HPDE6-E6E7 (cell line): ENCODE measurements at regions not wholly inside any gene's neighbourhood (a gene's known extent, or its start where the extent isn't known, plus 50 kb on each side); places are given as distances from the start of the nearest gene placed in this dataset.
"Not testable (repeated sequence)": the region's sequence is repeated elsewhere in the genome, so short reads cannot be mapped to it uniquely, and the experiment has no call there.

Experiments used
- DNase-seq: peaks from one replicate; pipeline ENCODE4 v3.0.0; 2011; ENCODE audit warnings: missing footprints; ENCODE audit errors: extremely low spot score

- not testable (repeated sequence) for DNase-seq
Measured at GRCh38 chr1:55514571-55514970, 299.4 kb upstream of the USP24 start.

GRCh38 chr1:55512466-55512865 is 297.3 kb upstream of the USP24 start:
- no peak for DNase-seq

- DNase-seq = no peak
Measured at GRCh38 chr1:55507578-55507931, 292.4 kb upstream of the USP24 start.

- no peak for DNase-seq
Measured at GRCh38 chr1:55506740-55507577, 291.8 kb upstream of the USP24 start.

GRCh38 chr1:55505326-55505725 is 290.2 kb upstream of the USP24 start:
- DNase-seq = no peak

- no peak for DNase-seq
Measured at GRCh38 chr1:55504306-55504731, 289.2 kb upstream of the USP24 start.

- no peak for DNase-seq
Measured at GRCh38 chr1:55503663-55504305, 288.6 kb upstream of the USP24 start.

- DNase-seq = no peak
Measured at GRCh38 chr1:55500601-55501000, 285.4 kb upstream of the USP24 start.

- DNase-seq = no peak
Measured at GRCh38 chr1:55490547-55490946, 275.4 kb upstream of the USP24 start.

- no peak for DNase-seq
Measured at GRCh38 chr1:55484173-55484572, 269.0 kb upstream of the USP24 start.

GRCh38 chr1:55483523-55483922 is 268.4 kb upstream of the USP24 start:
- DNase-seq = no peak

- DNase-seq = no peak
Measured at GRCh38 chr1:55481634-55482033, 266.5 kb upstream of the USP24 start.

GRCh38 chr1:55480029-55480795 is 265.0 kb upstream of the USP24 start:
- no peak for DNase-seq

GRCh38 chr1:55478742-55479141 is 263.6 kb upstream of the USP24 start:
- no peak for DNase-seq

GRCh38 chr1:55477953-55478352 is 262.8 kb upstream of the USP24 start:
- no peak for DNase-seq

- no peak for DNase-seq
Measured at GRCh38 chr1:55476445-55477015, 261.4 kb upstream of the USP24 start.

- no peak for DNase-seq
Measured at GRCh38 chr1:55474168-55474786, 259.1 kb upstream of the USP24 start.

GRCh38 chr1:55473661-55474060 is 258.5 kb upstream of the USP24 start:
- no peak for DNase-seq

GRCh38 chr1:55472784-55473183 is 257.6 kb upstream of the USP24 start:
- DNase-seq = no peak

- no peak for DNase-seq
Measured at GRCh38 chr1:55472115-55472514, 257.0 kb upstream of the USP24 start.

GRCh38 chr1:55468142-55468795 is 253.1 kb upstream of the USP24 start:
- DNase-seq = no peak
